HCT116 (cell line): ENCODE measurements at regions not wholly inside any gene's neighbourhood (a gene's known extent, or its start where the extent isn't known, plus 50 kb on each side); places are given as distances from the start of the nearest gene placed in this dataset.

Experiments
- ATF3 ChIP-seq: IDR thresholded peaks from 2 replicates; pipeline ENCODE4 v1.6.1; 2012
- CEBPB ChIP-seq: IDR thresholded peaks from 2 replicates; pipeline ENCODE4 v1.6.1; 2012; ENCODE audit warnings: low read depth
- CTCF ChIP-seq, 3 experiments: fragments of 200-600 bp in 1 of 3; sonication (generic) in 1 of 3; IDR thresholded peaks in 2 of 3; conservative IDR thresholded peaks in 1 of 3; 2 replicates each; pipeline ENCODE4 v1.5.1; 2012 to 2017; ENCODE audit warnings: low read depth in 2 of 3, low read length in 2 of 3, antibody characterized with exemption in 1 of 3, borderline replicate concordance in 1 of 3, control low read depth in 1 of 3, mild to moderate bottlenecking in 1 of 3, mixed read lengths in 1 of 3, mixed run types in 1 of 3, moderate library complexity in 1 of 3; ENCODE audit not compliant: insufficient read depth in 1 of 3
- EZH2 ChIP-seq: fragments of 200-600 bp; sonication (generic); IDR thresholded peaks from 2 replicates; pipeline ENCODE4 v1.6.1; 2017; ENCODE audit warnings: antibody characterized with exemption, mixed run types
- EZH2phosphoT487 ChIP-seq: fragments of 200-600 bp; IDR thresholded peaks from 2 replicates; pipeline ENCODE4 v1.6.1; 2018; ENCODE audit warnings: antibody characterized with exemption, borderline replicate concordance
- FOSL1 ChIP-seq: IDR thresholded peaks from 2 replicates; pipeline ENCODE4 v1.6.1; 2012; ENCODE audit warnings: low read depth
- POLR2A ChIP-seq: IDR thresholded peaks from 2 replicates; pipeline ENCODE4 v1.7.0; 2011; ENCODE audit warnings: borderline replicate concordance; ENCODE audit not compliant: insufficient read depth, insufficient read length; ENCODE audit errors: extremely low read depth
- POLR2AphosphoS5 ChIP-seq: IDR thresholded peaks from 2 replicates; pipeline ENCODE4 v1.6.1; 2011; ENCODE audit warnings: mild to moderate bottlenecking, low read depth, low read length, moderate library complexity
- RAD21 ChIP-seq: IDR thresholded peaks from 2 replicates; pipeline ENCODE4 v1.6.1; 2012; ENCODE audit warnings: low read depth, mild to moderate bottlenecking
- SIN3A ChIP-seq: IDR thresholded peaks from 2 replicates; pipeline ENCODE4 v1.6.1; 2012; ENCODE audit warnings: low read depth
- SP1 ChIP-seq: IDR thresholded peaks from 2 replicates; pipeline ENCODE4 v1.6.1; 2012; ENCODE audit warnings: low read depth
- YY1 ChIP-seq: IDR thresholded peaks from 2 replicates; pipeline ENCODE4 v1.6.1; 2011; ENCODE audit warnings: low read length, low read depth, moderate library complexity, mild to moderate bottlenecking; ENCODE audit not compliant: insufficient replicate concordance; ENCODE audit errors: extremely low read depth
- ZNF274 ChIP-seq: fragments of 200-500 bp; sonication (Bioruptor generic); IDR thresholded peaks from 2 replicates; pipeline ENCODE4 v1.6.1; 2014; ENCODE audit warnings: mild to moderate bottlenecking, low read depth, low read length, inconsistent platforms

- TF ChIP-seq POLR2A (no peak), CTCF (IDR thresholded peaks at IDR 0.05 in 2 of 3, conservative IDR thresholded peaks at IDR 0.05 in 1 of 3; ENCODE audit: borderline replicate concordance in 1 of 3, insufficient read depth in 1 of 3, low read depth in 2 of 3, low read length in 2 of 3) (no peak), POLR2AphosphoS5 (no peak), SIN3A (no peak), YY1 (no peak), CEBPB (no peak), FOSL1 (no peak), EZH2 (no peak), RAD21 (no peak), SP1 (no peak), ATF3 (no peak), ZNF274 (no peak), EZH2phosphoT487 (no peak)
Observed at GRCh38 chr5:176181271-176181855, 56.9 kb upstream of the SIMC1 start.
